Choroid plexus epithelial cell (primary cell): ENCODE measurements at regions not wholly inside any gene's neighbourhood (a gene's known extent, or its start where the extent isn't known, plus 50 kb on each side); places are given as distances from the start of the nearest gene placed in this dataset.

Source experiments
- DNase-seq: peaks from one replicate; pipeline ENCODE4 v3.0.0-alpha.2; 2010; ENCODE audit warnings: low read depth
- H3K4me3 ChIP-seq: 2 replicates; pipeline ENCODE4 v1.5.1; 2011; ENCODE audit warnings: low read depth, mild to moderate bottlenecking, control low read depth, low read length, moderate library complexity
- TF ChIP-seq, protein P1 (sequence below): conservative IDR thresholded peaks from 2 replicates; pipeline ENCODE4 v1.5.1; 2011; ENCODE audit warnings: low read depth, mild to moderate bottlenecking, control low read depth, inconsistent platforms, low read length, moderate library complexity

DNA sequence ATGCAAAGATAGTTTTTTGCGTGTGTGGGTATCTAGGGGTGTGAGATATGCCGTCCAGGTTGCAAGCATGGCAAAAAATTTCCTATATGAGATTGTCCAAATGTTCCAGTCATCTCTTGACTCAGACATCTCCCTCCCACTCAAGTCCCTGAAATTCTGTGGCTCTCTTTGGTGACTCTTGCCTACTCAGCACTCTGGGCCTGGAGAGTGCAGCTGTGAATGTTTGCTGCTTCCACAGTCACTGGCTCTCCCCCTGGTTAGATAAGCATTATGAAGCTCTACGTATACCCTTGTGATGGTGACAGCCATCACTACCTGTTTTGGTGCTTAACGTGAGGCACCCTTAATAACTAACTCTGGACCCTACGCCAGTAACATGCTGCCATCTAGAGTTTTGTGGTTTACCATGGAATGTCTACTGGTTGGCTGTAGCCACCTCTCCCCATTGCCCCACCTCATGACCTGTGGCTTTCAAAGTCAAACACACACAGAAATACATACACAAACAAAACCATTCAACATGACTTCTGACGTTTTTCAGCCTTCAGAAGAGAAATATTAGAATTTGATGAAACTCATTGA is 621.9 kb upstream of the CITED2 start:
- no peak overlapping the region for H3K4me3 ChIP-seq
- TF ChIP-seq, protein P1, sequence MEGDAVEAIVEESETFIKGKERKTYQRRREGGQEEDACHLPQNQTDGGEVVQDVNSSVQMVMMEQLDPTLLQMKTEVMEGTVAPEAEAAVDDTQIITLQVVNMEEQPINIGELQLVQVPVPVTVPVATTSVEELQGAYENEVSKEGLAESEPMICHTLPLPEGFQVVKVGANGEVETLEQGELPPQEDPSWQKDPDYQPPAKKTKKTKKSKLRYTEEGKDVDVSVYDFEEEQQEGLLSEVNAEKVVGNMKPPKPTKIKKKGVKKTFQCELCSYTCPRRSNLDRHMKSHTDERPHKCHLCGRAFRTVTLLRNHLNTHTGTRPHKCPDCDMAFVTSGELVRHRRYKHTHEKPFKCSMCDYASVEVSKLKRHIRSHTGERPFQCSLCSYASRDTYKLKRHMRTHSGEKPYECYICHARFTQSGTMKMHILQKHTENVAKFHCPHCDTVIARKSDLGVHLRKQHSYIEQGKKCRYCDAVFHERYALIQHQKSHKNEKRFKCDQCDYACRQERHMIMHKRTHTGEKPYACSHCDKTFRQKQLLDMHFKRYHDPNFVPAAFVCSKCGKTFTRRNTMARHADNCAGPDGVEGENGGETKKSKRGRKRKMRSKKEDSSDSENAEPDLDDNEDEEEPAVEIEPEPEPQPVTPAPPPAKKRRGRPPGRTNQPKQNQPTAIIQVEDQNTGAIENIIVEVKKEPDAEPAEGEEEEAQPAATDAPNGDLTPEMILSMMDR, result no peak
- DNase-seq, result peak; percentile 54

DNA sequence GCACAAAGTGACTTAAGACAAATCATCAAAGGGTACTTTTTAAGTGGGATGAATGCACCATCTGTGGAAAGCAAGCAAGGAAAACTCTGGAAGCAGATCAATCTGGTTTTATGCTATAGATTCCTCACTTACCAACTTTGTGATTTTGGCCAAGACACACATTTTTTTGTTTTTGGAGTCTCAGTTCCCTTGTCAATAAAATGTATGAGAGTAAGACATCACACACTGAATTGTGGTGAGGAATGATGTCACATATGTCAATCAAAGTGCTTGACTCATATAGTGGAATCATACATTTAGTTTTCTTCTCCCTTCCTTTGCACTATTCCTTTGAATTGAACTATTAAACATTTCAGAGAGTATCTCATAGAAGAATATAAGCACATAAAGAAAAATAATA is 620.5 kb upstream of the CITED2 start:
- no peak for DNase-seq
- no peak overlapping the region for H3K4me3 ChIP-seq
- TF ChIP-seq, protein P1, result no peak

DNA sequence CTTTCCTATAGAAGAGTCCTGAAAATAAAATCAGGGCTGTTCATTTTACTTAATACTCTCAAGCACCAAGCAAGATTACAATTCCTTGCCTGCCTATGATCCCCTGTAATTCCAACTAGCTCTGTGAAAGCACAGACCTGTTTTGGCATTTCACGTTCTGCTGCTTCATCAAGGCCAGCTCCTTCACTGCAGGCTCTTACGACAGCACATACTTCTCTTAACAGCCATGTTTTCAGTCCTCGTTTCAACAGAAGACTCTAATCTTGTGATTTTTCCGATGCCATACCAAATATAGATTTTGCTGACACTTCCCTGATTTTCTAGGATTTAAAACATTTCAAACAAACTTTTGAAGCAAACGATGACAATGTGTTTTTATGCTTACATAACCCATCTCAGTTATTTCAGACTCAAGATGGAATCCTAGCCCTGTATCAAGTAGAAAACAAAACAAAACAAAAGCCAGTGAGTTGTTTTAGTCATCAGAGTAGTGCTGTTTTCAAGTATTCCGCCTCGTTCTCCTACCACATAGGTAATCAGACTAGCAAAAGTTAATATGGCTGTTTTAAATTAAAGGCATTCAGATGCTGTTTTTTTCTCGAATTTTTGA is 616.5 kb upstream of the CITED2 start:
- peak; percentile 83 for DNase-seq
- H3K4me3 ChIP-seq, result no peak overlapping the region
- TF ChIP-seq, protein P1, result no peak

DNA sequence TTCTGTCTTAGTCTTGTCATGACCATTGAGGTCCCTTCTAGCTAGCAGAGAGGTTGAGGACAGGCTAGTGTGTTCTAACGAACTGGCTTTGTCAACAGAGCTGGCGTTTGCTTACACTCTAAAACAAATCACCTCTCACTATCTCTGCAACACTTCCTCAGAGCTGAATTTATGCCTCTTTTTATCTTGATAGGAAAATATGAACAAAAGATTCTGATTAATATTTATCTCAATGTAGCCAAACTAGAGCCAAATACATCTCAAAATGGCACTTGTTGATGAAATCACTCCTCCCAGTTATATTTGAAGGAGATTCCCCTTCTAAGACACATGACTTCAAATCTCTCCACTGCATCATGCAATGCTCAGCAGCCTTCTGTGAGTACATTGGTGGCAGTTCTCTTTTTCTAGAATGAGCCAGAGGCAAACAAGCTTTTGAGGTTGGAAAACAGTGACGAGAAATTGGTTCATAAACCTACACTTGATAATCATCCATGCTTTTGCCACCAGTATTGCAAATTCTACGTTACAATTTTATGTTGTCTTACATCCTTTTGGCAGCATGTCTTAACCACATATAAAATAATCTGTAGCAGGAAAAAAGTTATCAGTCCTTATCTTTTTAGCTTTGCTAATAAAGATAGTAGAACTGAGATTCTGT is 615.7 kb upstream of the CITED2 start:
- DNase-seq, result peak; percentile 21
- no peak overlapping the region for H3K4me3 ChIP-seq
- TF ChIP-seq, protein P1, result no peak

DNA sequence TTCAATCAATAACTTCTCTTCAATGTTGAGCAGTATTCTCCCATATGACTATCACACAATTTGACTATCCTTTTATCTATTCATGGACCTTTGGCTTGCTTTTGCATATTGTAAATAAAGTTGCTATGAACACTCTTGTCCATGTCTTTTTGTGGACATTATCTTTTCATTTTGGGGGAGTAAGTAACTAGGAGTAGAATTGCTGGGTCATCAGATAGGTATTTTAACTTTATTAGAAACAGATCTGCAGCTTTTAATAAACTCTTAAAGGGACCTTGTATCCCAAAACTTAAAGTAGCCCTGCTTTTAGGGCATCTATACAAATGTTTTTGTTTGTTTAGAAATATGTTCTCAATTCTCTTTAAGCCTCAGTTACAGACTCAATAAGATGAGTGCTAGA is 614.2 kb upstream of the CITED2 start:
- TF ChIP-seq, protein P1, result no peak
- no peak for DNase-seq
- H3K4me3 ChIP-seq, result no peak overlapping the region

DNA sequence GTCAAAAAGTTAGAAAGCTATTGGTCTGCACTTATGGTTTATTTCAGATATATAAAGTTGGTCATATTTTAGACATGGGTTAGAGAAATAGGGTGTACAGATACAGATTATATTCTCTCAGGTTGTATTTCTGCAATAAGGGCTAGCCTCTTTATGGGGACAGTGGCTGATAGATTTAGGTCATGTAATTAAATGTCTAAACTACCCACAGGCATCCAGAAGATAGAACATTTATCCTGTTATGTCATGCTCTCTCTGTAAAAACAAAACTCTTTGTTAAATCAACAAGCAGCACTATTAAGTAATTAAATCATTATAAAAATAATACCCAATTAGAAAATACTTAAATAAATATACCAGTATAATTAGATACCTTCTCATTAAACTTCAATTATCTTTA is 612.6 kb upstream of the CITED2 start:
- no peak overlapping the region for H3K4me3 ChIP-seq
- DNase-seq, result no peak
- TF ChIP-seq, protein P1, result no peak
